SIG-M5 treated with dmso at 0.1 percent for 504 hours (cell line): ENCODE measurements at regions not wholly inside any gene's neighbourhood (a gene's known extent, or its start where the extent isn't known, plus 50 kb on each side); places are given as distances from the start of the nearest gene placed in this dataset.

Experiments used
- DNase-seq: peaks from one replicate; lab custom pipeline; 2025; ENCODE audit not compliant: unreplicated experiment; lab: John Stamatoyannopoulos, UW

DNA sequence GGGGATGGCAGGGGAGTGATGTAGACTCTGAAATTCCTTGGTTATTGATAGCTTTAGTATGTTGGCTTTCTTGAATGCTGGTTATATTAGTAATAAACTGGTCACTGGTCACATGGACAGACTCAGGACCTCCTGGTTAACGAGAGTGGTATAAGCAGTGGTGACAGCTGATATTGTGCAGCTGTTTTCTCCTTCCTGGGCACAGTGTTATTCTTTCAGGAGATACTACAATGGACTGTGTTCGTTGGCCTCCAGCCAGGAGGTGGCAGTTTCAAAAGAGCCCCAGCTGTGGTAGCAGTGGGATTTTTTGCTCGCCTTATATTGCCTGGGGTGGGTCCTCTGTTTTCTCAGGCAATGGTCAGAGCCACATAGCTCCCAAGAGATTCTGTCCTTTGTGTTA, 181.6 kb upstream of the RBMS3 start:
- DNase-seq = no peak

DNA sequence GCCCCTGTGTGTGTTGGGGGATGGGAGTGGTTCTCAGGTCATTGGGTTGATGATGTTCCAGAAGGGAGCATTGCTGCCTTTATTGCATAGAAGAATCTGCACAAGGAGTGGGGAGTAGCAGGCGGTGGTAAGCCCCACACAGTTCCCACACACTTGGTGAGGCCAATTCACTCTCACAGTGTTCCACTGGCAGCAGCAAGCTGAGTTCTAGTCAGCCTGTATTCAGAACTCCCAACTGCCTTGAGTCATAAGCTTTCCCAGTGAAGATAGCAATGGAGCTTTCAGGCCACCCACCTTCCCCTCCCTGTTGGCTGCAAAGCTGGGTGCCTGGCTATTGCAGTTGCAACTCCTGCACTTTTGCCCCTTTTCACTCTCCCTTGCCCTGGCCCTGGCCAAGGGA, 181.1 kb upstream of the RBMS3 start:
- DNase-seq = no peak

DNA sequence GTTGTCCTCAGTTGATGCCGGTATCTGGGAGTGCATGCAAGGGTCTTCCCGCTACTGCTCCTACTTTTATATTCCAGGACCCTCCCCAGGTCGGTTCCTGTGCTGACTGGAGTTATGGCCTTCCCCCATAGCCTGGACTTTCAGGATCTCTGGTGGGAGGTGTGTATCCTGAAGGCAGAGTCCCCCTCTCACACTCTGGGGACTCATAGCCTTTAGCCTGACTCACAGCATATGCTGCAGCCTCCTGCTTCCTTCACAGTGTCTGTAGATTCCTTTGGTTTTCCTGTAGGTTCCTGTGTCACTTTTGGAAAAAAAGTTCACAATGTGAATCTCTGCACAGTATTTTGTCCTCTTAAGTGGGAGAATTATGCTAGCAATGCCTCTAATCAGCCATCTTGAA, 180.6 kb upstream of the RBMS3 start:
- no peak for DNase-seq

DNA sequence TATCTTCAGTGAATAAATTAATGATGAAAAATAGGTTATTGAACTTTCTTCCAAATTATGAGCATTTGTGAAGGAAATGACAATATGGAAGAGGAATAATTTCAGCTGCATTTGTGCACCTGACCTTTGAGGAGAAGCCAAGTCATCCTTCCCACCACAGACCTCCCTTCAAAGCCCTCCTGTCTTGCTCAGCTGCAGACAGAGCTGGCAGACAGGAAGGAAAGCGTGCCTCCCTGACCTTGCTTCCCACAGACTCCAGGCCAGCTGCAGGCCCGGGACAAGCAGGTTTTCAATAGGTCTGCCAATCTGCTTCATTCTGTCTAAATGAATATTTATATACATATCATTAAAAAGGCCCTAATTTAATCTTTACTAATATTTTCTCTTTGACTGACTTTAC, 152.9 kb upstream of the RBMS3 start:
- no peak for DNase-seq

DNA sequence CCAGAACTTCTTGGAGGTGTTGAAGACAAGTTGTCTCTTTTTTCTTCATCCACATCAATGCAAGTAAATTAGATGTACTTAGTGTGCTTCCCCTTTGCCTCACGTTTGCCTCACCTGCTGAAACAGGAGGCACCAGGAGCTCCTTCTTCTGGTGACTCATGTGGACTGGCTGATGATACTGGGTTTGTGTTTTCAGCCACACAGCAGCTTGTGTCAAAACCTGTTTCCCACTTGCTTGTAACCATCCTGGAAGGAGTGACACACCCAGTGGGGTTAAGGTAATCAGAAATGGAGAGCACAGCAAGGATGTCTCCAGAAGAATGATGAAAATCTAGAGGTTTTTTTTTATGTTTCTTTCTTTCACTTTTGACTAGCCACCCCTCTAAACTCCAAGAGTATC, 143.3 kb upstream of the RBMS3 start:
- no peak for DNase-seq

DNA sequence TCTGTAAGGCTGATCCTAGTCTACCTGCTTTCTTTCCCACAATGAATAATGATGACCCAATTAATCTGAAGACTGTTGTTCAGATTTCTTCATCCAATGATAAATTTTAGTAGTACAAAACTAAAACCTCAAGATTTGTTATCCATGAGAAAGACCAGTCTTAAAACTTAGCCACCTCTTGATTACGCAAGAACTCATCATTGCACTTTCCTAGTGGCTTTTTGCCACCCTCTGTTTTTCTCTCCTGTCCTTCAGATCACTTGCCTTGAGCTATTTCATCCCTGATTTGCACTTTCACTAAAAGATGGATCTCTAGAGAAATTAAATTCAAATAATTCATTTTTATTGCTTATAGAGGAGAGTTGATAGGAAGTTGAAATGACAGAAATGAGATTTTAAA, 142.7 kb upstream of the RBMS3 start:
- no peak for DNase-seq

DNA sequence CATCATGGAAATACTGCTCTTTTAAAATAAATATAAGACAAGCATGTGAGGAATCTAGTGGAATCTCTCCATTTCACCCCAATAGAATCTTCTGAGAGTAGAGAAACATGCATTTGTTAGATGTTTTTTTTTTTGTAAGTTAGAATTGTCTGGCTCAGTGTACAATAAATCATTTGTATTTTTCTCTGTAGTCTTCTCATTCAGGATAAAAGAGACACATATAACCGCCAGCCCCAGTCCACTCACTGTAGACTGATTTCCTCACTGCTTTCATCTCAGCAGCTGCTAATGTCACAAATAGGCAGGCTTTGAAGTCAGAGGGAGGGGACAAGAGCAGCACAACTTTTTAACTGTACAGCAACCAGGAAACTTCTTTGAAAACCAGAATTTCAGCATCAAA, 140.2 kb upstream of the RBMS3 start:
- no peak for DNase-seq

DNA sequence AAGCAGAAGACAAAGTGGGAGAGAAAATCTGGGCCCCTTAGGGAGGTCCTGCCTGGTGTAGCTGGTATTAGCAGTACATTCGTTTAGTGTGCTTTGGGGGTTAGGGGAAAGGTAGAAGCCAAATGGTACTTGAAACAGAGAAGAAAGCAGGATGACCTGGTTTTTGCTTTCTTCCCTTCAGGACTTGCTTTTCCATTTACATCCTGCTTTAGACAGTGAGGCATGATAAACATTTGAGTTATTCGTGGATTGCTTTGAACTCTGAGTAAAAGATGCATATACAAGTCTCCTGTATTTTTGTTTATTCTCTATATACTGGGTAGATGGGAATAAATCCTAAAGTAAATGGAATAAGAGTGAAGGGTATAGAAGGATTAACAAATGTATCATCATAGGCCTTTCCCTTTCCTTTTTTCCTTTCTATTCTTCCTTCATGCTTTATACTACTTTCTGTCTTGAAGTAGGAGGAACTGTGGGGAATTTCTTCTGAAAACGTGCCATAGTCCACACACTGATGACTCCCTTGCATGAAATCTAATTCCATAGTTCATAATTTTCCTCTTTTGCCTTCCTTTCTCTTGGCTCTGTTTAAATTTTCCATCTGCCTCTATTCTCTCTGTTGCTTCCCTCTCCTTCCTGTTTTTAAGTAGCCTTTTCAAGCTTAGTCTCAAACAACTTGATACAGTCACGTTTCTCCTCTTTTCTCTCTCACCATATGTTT, 139.5 kb upstream of the RBMS3 start:
- no peak for DNase-seq

DNA sequence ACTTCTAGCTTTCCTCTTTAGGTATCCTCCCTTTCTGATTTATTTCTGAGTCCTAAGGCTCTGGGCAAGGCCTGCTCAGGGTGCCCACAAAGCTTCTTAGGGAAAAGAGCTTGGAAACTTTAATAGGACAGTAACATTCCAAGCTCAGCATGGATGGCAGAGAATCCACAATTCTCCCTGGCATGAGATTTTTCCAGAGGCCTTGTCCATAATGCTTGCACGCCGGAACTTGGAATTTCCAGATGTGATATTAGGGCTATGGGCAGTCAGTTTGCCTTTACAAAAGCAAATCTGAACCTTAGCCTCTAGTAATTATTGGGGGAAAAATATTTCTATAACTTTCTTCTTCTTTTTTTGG, 139.0 kb upstream of the RBMS3 start:
- DNase-seq = no peak

DNA sequence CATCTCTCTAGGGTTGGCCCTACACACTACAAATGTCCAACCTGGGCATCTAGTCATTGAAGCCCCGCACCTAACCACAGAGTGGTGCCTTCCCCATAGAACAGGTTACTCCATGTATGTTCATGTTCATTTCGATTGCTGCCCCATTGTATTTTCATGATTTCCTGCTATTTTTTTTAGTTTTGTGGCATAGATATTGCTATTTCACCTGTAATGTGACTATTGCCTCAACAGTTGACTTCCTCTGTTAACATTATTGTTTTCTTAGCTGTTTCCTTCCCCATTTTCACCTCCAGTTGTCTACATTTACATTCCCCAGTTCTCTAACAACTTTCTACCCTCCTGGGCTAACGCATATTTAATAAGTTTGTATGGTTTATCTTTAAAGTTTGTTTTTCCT, 137.7 kb upstream of the RBMS3 start:
- DNase-seq = no peak

DNA sequence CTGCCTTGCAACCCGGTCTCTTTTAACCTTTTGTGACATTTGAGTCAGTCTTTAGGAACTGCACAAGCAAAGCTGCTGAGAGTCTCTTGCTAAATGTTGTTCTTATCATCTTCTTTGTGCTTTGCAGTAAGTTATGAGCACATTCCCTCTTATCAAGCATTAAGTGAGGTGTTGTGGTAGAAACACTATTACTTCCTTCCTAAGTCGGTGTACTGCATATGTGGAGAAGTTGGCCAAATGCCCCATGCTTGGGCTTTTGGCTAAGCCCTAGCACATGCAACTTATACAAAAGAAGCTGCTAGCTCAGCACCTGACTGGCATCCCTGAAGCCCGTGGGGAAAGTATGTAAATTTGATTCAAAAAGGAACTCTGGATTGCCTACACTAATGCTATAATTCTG, 136.5 kb upstream of the RBMS3 start:
- no peak for DNase-seq

DNA sequence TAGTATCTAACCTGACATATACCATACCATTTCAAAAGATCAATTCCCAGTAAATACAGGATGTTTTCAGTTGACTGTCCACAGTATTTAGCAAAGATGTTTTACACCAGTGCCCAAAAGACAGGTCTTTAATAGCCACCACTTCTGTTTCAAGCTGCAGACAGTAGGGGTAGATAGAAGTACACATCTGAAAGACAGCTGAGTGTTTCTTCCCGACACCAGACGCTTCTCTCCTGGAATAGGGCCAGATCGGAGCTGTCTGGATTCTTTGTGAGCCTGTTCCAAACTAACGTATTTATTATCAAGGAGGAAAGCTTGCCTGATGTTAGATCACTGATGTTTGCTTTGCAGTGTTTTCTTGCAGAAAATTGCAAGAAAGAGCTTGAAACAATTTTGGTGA, 136.1 kb upstream of the RBMS3 start:
- DNase-seq = no peak

DNA sequence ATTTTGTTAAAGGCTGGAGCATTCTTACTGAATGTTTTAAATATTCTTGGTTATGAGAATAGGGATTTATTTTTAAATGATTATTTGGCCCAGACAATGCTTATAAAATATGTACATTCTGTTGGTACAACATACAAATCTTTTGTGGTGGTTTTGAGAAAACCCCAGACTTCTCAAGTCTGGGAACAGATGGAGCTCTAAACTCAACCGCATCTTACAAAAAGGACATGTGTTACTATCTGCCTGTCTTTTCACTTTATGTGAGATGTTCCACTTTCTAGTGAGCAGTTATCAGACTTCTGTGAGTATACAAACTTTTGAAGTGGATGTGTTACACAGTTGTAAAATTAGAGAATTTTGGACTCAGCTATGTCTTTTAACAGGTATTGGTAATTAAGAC, 135.5 kb upstream of the RBMS3 start:
- DNase-seq = no peak

DNA sequence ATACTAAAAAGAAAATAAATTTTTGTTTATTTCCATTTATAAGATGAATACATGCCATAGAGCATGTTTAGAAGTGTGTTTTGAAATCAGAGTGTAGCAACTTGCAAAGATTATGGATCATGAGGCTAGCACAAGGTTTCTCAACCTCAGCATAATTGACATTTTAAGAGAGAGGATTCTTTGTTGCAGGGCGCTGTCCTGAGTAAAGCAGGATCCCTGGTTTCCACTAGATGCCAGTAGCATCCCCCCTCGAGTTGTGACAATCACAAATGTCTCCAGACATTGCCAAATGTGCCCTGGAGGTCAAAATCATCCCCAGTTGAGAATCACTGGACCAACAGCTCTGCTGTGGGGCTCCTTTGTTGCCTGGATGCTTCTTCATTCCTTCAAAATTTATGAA, 128.5 kb upstream of the RBMS3 start:
- no peak for DNase-seq

DNA sequence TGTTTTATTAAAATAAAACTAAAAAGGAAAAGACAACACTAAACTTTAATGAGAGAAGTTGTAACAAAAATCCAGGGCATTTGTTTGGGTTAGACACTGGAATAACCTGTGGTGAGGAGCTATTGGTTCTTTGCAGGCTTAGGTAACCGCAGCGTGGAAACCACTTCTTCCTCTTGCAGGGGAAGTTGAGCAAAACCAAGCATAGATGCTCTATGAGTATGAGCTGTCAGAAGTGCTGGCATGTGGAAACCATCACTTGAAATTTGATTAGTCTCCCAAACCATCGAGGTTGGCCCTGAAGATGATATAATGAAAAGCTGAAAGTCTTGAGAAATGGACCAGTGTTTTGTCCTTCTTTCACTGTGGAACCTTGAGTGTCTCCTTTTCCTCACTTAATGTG, 127.1 kb upstream of the RBMS3 start:
- peak; percentile 20 for DNase-seq

DNA sequence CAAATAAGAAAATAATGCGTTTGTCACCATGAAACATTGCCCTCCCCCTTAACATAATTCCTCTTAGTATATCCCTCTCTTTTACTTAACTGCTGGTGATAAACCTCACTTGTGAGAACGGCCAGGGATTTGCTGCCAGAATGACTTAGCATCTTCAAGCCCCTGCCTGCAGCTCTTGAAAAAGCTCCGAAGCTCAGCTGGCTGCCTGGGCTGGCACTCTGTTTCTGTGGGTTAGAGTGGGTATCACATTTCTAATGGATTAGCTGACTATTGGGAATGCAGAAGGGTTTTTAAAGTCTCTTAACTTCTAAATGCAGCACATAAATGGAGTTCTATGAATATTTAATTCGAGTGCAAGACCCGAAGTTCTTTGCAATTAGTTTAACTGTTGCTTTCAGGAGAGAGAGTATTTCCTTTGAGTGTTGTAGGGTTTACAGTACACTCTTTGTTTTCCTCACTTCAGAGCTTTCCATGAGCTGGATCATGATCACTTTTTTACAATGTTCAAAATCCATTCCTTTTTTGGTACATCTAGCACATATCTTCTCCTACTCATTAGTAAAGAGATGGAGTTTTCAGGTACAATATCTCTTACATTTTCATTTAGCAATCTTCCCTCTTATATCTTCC, 124.7 kb upstream of the RBMS3 start:
- DNase-seq = no peak

DNA sequence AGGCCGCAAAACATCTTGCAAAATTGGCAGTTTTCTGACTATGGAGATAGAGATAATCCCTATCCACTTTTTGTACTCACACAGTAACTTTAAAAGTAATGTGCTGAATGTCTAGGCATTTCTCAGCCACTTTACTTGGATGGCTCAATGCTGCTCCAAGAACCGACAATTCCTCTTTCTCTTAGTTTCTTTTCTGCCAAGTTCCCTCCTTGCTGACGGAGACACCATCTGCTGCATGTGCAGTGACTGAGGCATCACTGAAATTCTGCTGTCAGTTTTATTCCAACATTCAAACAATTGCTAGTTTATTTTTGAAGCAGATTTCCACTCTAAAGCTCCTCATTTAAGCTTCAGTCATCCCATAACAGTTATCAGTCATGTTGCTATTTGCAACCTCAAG, 116.0 kb upstream of the RBMS3 start:
- no peak for DNase-seq

DNA sequence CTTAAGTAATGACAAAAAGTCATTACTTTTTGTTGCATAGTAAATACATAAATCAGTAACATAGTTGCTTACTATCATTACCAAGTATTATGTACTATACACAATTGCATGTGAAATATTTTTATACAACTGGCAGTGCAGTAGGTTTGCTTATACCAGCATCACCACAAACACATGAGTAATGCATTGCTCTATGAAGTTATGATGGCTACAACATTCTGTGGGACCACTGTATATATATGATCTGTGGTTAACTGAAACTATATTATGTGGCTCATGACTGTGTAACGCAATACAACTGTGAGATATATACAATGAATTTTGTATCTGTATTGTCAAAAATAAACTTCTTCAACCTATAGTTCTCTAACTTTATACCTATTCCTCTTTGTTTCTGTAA, 113.7 kb upstream of the RBMS3 start:
- DNase-seq = no peak

DNA sequence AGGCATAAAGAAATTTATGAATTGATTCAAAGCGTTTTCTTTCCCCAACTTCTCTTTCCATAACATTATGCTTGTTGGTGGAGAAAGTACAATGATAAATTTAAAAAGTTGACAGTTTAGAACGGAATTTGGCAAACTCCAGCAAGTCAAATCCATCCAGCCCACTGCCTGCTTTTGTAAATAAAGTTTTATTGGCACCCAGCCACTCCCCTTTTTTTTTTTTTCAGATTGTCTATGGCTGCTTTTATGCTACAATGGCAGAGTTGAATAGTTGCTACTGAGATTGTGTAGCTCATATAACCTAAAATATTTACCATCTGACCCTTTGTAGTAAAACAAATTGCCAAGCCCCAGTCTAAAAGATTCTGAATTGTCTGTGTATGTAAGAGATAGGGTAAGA, 112.8 kb upstream of the RBMS3 start:
- DNase-seq = no peak

DNA sequence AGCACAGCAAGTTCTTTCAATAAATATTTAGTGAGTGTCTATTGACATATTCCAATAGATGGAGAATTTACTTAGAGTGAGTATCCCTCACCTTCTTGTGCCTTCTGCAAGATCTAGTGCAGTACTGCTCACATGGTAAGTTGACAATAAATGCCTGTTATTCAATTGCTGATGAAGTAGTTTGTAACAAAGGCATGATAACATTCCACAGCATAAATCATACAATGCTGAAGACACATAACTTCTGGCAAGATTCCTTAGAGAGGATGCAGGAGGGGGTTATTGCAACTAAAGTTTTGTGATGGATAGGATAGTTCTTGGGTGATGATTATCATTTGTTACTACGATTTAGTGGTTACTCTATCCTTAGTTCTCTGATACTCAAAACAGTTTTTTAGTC, 112.2 kb upstream of the RBMS3 start:
- no peak for DNase-seq

DNA sequence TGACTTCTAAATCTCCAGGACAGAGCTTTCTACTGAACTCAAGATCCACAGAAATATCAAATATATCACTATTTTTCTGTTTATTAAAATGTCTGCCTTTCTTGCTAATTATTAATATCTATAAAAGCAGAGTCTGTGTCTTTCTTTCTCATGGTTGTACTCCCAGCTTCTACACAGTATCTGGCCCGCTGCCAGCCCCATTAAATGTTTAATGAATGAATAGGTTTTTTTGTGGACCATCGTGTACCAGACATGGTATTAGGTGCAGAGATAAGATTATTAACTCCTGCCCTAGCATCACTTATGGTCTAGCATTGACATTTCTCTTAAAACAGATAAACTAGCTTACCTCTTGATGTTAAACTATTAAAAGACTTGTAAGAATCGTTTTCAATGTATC, 111.4 kb upstream of the RBMS3 start:
- DNase-seq = no peak

DNA sequence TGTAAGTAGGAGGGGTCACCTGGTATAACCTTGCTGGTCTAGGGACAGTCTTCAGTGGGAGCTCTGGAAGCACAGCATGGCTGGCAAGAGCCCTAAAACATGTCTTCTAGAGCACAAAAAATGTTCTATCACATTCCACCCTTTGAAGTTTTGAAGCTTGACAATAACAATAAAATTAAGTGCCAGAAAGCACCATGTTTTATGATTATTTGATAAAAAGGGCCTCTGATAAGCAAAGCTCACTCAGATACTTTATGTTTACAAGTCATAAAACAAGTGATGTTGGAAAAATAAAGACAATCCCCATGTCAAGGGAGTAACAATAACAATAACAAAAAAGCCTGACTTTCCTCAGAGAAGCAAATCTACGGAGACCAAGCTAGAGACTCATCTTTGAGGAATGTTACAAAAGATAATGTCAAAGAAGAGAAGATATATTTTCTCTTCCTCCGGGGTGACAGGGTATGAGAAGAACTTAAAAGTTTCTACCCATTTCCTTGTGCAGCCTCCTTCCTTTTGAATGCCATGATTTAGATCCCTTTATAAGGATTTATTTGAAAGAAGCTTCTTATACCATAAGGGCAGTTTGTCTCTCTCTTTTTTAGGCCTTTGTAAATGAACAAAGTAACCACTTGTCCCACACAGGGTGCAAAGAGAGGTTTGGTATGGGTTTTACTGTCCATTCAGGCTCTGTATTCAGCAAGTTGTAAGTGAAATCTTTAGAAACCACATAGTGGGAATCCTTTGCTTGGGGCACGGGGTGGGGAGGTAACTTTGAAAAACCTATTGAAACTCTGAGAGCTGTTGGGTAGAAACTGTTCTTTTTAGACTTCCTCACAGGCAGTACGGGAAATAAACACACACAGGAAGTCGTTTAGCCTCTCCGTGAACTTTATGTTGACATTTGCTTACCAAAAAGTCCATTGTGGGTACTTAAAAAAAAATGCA, 109.6 kb upstream of the RBMS3 start:
- DNase-seq = no peak
